Endodermal cell (in vitro differentiated cells): ENCODE measurements at regions not wholly inside any gene's neighbourhood (a gene's known extent, or its start where the extent isn't known, plus 50 kb on each side); places are given as distances from the start of the nearest gene placed in this dataset.

ENCODE experiments used
- DNase-seq: peaks from one replicate; pipeline ENCODE4 v3.0.0-alpha.2; 2017
- H3K27ac ChIP-seq: 2 replicates; pipeline ENCODE4 v1.5.1; 2013; ENCODE audit warnings: mild to moderate bottlenecking, low read depth, low read length, moderate library complexity
- H3K27me3 ChIP-seq: 2 replicates; pipeline ENCODE4 v1.6.1; 2013; ENCODE audit warnings: mild to moderate bottlenecking, low read length, moderate library complexity; ENCODE audit not compliant: insufficient read depth, control insufficient read depth, poor library complexity, severe bottlenecking
- H3K36me3 ChIP-seq: 2 replicates; pipeline ENCODE4 v1.7.0; 2013; ENCODE audit warnings: mild to moderate bottlenecking, low read length, moderate library complexity; ENCODE audit not compliant: control insufficient read depth, insufficient read depth
- H3K4me1 ChIP-seq: one replicate; pipeline ENCODE4 v1.7.0; 2013; ENCODE audit warnings: low read length; ENCODE audit not compliant: control insufficient read depth, insufficient read depth
- H3K4me3 ChIP-seq: 2 replicates; pipeline ENCODE4 v1.5.1; 2013; ENCODE audit warnings: mild to moderate bottlenecking, low read length, moderate library complexity
- H3K9ac ChIP-seq: 2 replicates; pipeline ENCODE4 v1.6.1; 2013; ENCODE audit warnings: mild to moderate bottlenecking, low read length, moderate library complexity; ENCODE audit not compliant: poor library complexity, severe bottlenecking; ENCODE audit errors: extremely low read depth
- H3K9me3 ChIP-seq: 2 replicates; pipeline ENCODE4 v1.6.1; 2013; ENCODE audit warnings: mild to moderate bottlenecking, low read length, moderate library complexity; ENCODE audit not compliant: control insufficient read depth
- H3K27ac Mint-ChIP-seq: 2 replicates; pipeline ENCODE4 v1.8.0; 2020; ENCODE audit warnings: mixed read lengths
- H3K27me3 Mint-ChIP-seq: 2 replicates; pipeline ENCODE4 v1.8.0; 2021; ENCODE audit warnings: mild to moderate bottlenecking, mixed read lengths; ENCODE audit not compliant: insufficient read depth
- H3K36me3 Mint-ChIP-seq: 2 replicates; pipeline ENCODE4 v1.8.0; 2020; ENCODE audit warnings: low read depth, mixed read lengths
- H3K4me1 Mint-ChIP-seq: 2 replicates; pipeline ENCODE4 v1.8.0; 2020; ENCODE audit warnings: mixed read lengths
- H3K4me3 Mint-ChIP-seq: 2 replicates; pipeline ENCODE4 v1.8.0; 2020; ENCODE audit warnings: mild to moderate bottlenecking, moderate library complexity, mixed read lengths
- H3K9me3 Mint-ChIP-seq: 2 replicates; pipeline ENCODE4 v1.8.0; 2020; ENCODE audit warnings: mild to moderate bottlenecking, mixed read lengths
- WGBS, 2 experiments: methylation state at CpG; one replicate each; pipeline versions ENCODE4 v1.1.5 to v1.1.7; 2013; ENCODE audit warnings: missing lambda C conversion rate in 2 of 2, mixed read lengths in 1 of 2; ENCODE audit not compliant: insufficient coverage in 1 of 2, insufficient read length in 1 of 2; 5-methylcytosine and 5-hydroxymethylcytosine counted together
- TF ChIP-seq, protein P1 (sequence below): fragments of 200-600 bp; sonication (generic); conservative IDR thresholded peaks from 2 replicates; pipeline ENCODE4 v1.5.0; 2021; ENCODE audit warnings: antibody characterized with exemption, mild to moderate bottlenecking

DNA sequence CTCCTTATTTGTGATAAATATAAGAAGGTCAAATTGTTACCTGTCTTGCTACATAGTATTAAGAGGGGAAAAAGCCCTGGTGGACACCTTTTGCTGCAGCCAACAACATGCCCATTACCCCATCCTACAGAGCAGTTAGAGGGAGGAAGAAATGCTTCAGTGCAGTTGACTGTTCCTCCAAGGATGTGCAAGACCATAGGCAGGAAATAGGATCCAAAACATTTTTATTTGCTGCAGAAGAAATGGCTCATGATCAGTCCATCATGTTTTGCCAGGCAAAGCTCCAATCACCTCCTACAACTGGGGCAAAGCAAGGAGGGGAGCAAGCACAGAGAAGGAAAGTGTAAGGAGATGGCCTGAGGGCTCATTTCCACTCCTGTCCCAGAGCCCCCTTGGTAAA is 399.1 kb upstream of the PIK3R1 start:
- H3K4me1 ChIP-seq = no peaks in the 10 kb centered on the region
- Mint-ChIP-seq H3K27ac (no peak overlapping the region), H3K9me3 (peaks cover 21% of the 10 kb centered on the region), H3K4me1 (peaks cover 12% of the 10 kb centered on the region), H3K36me3 (peaks cover 6% of the 10 kb centered on the region), H3K27me3 (no peaks in the 10 kb centered on the region), H3K4me3 (peak overlapping the region; percentile 72)
- TF ChIP-seq, protein P1, sequence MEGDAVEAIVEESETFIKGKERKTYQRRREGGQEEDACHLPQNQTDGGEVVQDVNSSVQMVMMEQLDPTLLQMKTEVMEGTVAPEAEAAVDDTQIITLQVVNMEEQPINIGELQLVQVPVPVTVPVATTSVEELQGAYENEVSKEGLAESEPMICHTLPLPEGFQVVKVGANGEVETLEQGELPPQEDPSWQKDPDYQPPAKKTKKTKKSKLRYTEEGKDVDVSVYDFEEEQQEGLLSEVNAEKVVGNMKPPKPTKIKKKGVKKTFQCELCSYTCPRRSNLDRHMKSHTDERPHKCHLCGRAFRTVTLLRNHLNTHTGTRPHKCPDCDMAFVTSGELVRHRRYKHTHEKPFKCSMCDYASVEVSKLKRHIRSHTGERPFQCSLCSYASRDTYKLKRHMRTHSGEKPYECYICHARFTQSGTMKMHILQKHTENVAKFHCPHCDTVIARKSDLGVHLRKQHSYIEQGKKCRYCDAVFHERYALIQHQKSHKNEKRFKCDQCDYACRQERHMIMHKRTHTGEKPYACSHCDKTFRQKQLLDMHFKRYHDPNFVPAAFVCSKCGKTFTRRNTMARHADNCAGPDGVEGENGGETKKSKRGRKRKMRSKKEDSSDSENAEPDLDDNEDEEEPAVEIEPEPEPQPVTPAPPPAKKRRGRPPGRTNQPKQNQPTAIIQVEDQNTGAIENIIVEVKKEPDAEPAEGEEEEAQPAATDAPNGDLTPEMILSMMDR = no peak
- H3K27ac ChIP-seq = no peak overlapping the region
- H3K27me3 ChIP-seq = no peaks in the 10 kb centered on the region
- no peak overlapping the region for H3K4me3 ChIP-seq
- no peaks in the 10 kb centered on the region for H3K36me3 ChIP-seq
- H3K9ac ChIP-seq = no peak overlapping the region
- no peak for DNase-seq
- H3K9me3 ChIP-seq = peaks cover 4% of the 10 kb centered on the region

DNA sequence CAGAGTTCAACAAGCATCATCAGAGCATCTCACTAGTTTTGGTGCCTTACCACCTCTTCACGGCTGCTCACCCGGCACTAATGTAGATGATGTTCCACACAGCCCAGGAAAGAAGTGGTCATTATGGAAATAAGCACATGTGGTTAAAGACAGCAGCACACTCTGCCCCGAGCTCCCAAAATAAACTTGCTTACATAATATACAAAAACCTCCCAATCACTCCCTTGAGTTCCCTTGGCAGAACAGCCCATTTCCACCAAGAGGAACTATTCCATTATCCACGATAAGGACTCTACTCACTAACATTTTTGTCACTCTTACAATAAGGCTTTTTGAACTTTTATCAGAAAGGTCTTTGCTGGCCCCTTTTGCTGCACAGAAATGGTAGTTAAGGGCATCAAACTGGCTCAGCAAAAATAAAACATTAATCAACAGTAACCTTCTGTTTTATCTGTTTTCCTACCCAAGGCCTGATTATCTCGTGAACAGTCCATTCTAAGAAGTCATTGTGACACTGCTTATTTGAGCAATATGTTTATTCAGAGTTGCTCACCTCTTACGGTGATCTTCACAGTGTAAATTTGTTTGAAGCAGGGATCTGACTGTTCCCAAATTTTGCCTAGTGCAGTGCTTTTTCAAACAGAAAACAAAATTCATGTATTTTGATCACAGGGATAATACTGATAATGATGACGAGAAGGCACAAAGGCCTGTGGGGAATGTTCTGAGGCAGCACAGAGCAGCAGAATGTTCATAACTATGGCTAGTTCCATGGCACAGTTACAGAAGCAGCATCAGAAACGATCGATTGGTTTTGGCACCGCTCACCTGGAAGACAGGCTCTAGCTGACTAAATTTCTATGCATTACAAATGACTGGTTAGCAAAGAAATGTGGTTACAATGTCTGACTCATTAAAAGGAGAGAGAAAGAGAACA is 399.8 kb upstream of the PIK3R1 start:
- Histone ChIP-seq H3K27ac (no peak overlapping the region), H3K27me3 (no peaks in the 10 kb centered on the region), H3K9ac (no peak overlapping the region), H3K4me1 (no peaks in the 10 kb centered on the region), H3K9me3 (peaks cover 4% of the 10 kb centered on the region), H3K4me3 (no peak overlapping the region), H3K36me3 (no peaks in the 10 kb centered on the region)
- H3K36me3 Mint-ChIP-seq = peaks cover 6% of the 10 kb centered on the region
- DNase-seq = no peak
- no peak overlapping the region for H3K27ac Mint-ChIP-seq
- H3K27me3 Mint-ChIP-seq = no peaks in the 10 kb centered on the region
- WGBS, 2 experiments = 91 to 92% methylated on average over 8 to 10 of the region's 10 CpGs
- TF ChIP-seq, protein P1 = no peak
- peaks cover 16% of the 10 kb centered on the region for H3K9me3 Mint-ChIP-seq
- peaks cover 16% of the 10 kb centered on the region for H3K4me1 Mint-ChIP-seq
- H3K4me3 Mint-ChIP-seq = peak overlapping the region; percentile 72

DNA sequence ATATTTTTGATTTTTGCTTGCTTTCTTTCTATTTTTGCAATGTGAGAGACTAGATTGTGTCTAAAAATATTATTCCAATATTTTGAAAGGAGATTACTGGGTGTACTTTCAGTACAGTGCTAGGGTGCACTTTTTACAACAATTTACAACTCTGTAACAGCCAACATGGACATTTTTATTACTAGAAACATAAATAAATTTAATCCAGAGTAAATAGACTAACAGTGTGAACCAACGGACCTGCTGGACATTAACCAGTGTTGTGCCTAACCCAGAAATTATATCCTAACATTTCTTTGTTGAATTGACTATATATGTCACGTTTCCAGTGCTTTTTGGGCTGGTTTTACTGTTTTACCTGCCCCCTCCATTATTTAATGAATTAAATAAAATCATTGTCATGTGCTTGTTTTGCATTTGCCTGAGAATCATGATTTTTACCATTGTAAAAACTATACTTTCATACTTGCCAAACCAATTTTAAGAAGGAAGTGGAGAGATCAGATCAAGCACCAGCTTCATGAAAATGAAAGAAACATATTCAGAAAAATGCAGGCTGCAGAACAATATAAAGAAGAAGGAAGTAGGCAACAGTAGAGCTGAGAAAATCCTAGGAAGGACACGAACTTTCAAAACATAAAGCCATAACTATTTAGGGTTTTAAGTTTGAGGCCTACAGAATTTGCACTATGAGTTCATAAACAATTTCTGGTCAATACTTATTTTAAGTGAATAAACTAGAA is 400.8 kb upstream of the PIK3R1 start:
- Mint-ChIP-seq H3K27me3 (no peaks in the 10 kb centered on the region), H3K36me3 (peaks cover 6% of the 10 kb centered on the region), H3K4me3 (no peak overlapping the region), H3K9me3 (peaks cover 14% of the 10 kb centered on the region), H3K27ac (no peak overlapping the region), H3K4me1 (peaks cover 16% of the 10 kb centered on the region)
- no peak for DNase-seq
- 88 to 90% methylated on average over 1 to 3 of the region's 3 CpGs for WGBS, 2 experiments
- no peak overlapping the region for H3K27ac ChIP-seq
- TF ChIP-seq, protein P1 = no peak
- H3K4me3 ChIP-seq = no peak overlapping the region
- H3K27me3 ChIP-seq = no peaks in the 10 kb centered on the region
- H3K36me3 ChIP-seq = no peaks in the 10 kb centered on the region
- no peaks in the 10 kb centered on the region for H3K4me1 ChIP-seq
- H3K9me3 ChIP-seq = peaks cover 4% of the 10 kb centered on the region
- no peak overlapping the region for H3K9ac ChIP-seq
